NOMO-1 treated with DMSO at 0.1 percent for 48 hours (cell line): ENCODE measurements at regions not wholly inside any gene's neighbourhood (a gene's known extent, or its start where the extent isn't known, plus 50 kb on each side); places are given as distances from the start of the nearest gene placed in this dataset.

Source experiments
- DNase-seq: peaks from one replicate; lab custom pipeline; 2025; ENCODE audit not compliant: unreplicated experiment; lab: John Stamatoyannopoulos, UW

DNA sequence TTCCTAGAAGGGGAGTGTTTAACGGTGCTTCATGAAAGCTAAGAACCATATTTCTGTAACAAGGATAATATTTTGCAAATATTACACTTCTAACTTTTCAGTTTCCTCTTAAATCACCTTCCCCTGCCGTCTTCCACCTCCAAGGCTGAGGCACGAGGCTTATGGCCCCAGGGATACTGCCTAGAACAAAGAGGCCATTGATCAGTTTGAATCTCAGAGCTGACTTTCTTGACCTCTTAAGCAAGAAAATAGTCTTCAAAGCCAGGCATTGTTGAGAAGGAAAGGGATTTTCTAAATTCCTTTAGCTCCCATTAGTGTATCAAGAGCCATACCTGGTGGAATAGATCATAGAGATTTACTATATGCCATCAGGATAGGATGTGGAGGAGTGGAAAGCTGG, 566.2 kb downstream of the BNC2 start:
- no peak for DNase-seq

DNA sequence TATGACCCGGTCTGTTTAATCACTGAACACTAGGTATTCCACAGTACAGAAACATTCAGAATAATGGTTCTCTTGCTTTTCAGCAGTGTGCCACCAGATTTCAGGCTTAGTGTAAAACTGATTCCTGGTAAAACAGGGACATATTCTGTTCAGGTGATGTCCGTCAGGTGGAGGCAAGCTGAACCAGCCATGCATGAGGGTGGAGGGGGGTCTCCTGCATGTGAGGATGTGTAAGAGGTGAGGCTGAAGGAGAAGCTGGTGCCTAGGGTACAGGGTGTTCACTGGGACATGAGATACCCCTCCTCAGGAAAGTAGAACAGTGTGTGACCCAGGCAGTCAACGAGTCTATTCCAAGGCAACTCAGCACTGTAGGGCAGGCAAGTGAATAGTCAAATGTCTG, 563.9 kb downstream of the BNC2 start:
- no peak for DNase-seq

DNA sequence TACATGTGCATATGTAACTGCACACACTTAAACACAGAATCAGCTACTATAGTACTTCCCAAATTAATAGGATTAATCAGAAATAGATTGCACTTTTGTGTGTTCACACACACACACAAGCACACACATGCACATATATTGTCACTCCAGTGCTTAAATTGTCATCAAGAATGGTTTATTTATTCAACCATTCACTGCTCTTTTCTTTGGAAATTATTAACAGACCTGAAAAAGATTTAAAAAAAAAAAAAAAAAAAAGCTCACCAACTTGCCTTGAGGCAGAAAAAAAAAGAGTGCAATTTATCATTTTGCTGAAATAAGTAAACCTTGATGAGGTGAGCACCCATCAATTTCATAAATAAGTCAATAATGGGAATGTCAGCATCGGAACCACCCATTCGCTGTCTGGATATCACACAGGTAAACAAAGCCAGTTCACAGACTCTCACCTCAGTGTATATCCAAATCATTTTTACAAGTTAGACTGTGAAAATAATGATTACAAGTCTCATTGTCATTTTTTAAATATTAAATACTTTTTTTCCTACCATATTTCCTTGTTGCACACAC, 562.8 kb downstream of the BNC2 start:
- DNase-seq, result no peak

DNA sequence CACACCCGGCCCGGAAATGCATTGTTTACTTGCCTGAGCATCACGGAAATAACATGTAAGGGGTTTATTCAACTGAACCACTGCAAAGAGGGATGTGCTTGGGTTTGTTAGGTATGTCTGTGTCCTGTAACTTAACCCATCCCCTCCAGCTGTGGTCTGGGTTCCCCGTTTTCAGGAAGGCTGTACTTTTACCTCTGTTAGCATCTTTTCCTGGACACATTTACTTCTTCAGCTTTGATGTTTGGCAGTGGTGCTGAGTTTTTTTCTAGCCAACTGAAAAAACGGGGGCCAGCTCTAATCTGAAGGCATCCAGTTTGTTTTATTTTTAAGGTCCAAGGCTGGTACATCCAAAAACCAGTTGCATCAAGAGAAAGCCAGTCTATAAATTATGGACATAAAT, 561.8 kb downstream of the BNC2 start:
- no peak for DNase-seq

- no peak for DNase-seq
Observed at GRCh38 chr9:16309082-16309468, 561.4 kb downstream of the BNC2 start.

GRCh38 chr9:16309469-16310271, 560.8 kb downstream of the BNC2 start:
- no peak for DNase-seq

GRCh38 chr9:16310278-16311110, 560.0 kb downstream of the BNC2 start:
- DNase-seq, result no peak

DNA sequence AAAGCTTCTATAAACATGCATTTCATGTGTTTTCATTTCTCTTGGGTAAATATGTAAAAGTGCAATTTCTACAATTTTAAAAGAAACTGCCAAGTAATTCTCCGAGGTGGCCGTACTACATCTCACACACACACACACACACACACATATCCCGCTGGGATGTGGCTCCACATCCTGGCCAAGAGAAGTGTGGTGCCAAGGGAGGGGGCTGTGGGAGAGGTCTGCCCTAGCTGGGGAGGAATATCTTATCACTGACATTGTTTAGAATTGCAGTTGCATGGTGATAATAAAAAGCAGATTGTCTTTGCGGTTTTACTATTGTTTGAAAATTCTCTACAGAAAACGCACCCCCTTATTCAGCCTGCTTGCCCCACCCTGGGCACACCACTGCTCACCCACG, 558.4 kb downstream of the BNC2 start:
- DNase-seq, result no peak

GRCh38 chr9:16312962-16313546, 557.4 kb downstream of the BNC2 start:
- DNase-seq, result no peak

- no peak for DNase-seq
Observed at GRCh38 chr9:16314476-16314875, 556.0 kb downstream of the BNC2 start.

DNA sequence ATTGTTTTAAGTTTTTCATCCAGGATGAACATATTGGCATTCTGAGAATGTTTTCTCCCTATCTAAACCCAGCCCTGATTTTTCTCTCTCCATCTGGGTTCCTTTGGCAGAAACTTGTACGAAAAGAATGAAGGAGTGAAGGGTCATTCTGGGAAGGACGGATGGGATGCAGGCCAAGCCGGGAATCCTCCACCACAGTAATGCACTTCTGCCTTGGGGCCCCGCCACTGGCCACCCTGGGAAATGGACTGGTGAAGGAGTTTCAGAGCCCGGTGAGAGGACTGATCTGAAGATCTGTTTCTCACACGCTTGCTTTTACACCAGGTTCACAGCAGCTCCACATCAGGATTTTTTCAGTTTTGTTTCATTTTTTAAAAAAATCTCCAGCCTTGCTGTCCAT, 554.8 kb downstream of the BNC2 start:
- no peak for DNase-seq

DNA sequence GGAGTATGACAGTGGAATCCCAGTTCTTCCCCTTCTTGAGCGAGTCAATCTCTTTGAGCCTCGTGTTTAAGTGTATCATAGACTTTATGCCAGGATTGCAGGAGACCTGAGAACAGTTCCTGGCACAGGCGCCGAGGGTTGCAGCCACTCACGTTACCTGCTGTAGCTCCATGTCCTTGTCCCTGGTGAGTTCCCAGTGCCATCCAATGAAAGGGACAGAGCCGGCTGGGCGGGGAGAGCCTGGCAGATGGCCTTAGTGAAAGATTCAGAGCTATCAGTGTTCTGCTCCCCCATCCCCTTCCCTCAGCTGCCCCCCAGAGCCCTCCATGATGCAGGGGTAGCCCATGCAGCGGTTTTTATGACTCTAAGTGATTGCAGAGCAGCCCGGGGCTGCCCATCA, 554.0 kb downstream of the BNC2 start:
- DNase-seq, result no peak

- no peak for DNase-seq
Observed at GRCh38 chr9:16316911-16317817, 553.3 kb downstream of the BNC2 start.

DNA sequence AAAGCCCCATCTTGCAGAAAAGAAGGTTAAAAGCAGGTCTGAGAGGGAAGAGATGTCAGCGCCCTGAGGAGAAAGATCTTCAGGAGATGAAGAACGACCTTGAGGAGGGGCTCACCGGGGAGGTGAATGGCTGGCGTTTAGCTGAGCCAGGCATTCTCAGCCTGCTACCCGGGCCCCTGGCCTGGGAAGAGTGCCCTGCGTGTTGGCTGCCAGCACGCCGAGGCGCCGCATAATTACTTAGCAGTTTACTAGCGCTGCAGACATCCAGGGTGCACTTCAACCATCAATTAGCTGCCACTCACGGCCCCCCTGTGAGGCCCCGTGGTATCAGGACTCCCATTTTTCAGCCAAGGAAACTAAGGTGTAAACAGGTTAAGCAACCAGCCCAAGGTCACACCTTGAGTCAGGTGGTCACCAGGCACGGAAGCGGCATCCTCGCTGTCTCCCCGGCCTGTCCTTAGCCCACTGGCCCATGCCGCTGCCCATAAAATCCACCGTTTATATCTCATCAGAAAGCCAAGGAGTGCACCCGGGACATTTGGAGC, 551.9 kb downstream of the BNC2 start:
- no peak for DNase-seq

- no peak for DNase-seq
Observed at GRCh38 chr9:16319646-16320045, 550.8 kb downstream of the BNC2 start.

DNA sequence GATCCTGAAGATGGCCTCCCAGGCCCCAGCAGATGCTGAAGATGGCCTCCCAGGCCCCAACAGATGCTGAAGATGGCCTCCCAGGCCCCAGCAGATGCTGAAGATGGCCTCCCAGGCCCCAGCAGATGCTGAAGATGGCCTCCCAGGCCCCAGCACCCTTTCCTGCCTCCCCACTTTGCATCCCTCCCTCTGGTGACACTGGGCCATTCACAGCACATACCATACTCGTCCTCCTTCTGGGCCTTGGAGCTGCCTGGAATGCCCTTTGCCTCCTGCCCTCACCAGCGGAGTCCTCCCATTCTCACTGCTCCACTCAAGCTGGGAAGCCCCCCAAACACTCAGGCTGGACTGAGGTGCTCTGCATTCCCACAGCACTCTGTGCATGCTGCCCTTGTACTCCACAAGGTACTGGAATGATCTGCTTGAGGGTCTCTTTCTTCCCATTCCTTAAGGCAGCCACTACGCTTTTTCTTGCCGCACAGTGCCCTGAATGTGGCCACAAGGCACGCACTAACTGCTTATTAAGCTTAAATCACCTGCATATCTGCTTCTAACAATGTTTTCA, 550.0 kb downstream of the BNC2 start:
- no peak for DNase-seq

GRCh38 chr9:16321461-16322119, 548.9 kb downstream of the BNC2 start:
- DNase-seq, result no peak

DNA sequence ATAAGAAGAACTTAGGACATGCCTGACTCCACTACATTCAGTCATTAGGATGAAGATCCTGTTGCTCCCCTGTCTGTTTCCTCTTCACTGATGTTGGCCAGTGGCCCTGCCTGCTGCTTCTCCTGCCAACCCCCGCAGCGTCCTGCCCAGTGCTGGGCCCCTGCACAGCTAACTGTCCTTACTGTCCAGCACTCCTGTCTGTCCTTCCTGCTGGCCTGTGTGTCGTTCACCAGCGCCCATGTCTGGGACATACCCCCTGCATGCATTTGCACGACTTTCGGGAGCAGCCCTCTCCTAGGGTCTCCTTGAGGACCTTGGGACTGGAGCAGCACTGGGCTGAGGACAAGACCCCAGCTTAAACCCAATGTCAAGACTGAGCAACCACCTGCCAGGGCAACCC, 547.6 kb downstream of the BNC2 start:
- no peak for DNase-seq

- no peak for DNase-seq
Observed at GRCh38 chr9:16325966-16326365, 544.5 kb downstream of the BNC2 start.

- DNase-seq, result no peak
Observed at GRCh38 chr9:16328349-16328748, 542.1 kb downstream of the BNC2 start.
